Kidney epithelial cell (primary cell): ENCODE measurements at regions not wholly inside any gene's neighbourhood (a gene's known extent, or its start where the extent isn't known, plus 50 kb on each side); places are given as distances from the start of the nearest gene placed in this dataset.

Source experiments
- DNase-seq: peaks from one replicate; pipeline ENCODE4 v3.0.0-alpha.2; 2010; ENCODE audit warnings: low read depth
- H3K27me3 ChIP-seq: 2 replicates; pipeline ENCODE4 v1.6.0; 2011; ENCODE audit warnings: low read length; ENCODE audit not compliant: control insufficient read depth, insufficient read depth
- H3K36me3 ChIP-seq: 2 replicates; pipeline ENCODE4 v1.5.1; 2011; ENCODE audit warnings: low read length; ENCODE audit not compliant: control insufficient read depth, insufficient read depth
- H3K4me3 ChIP-seq: 2 replicates; pipeline ENCODE4 v1.5.1; 2011; ENCODE audit warnings: low read depth, mild to moderate bottlenecking, control low read depth, low read length
- TF ChIP-seq, protein P1 (sequence below): IDR thresholded peaks from 2 replicates; pipeline ENCODE4 v1.5.1; 2011; ENCODE audit warnings: mild to moderate bottlenecking, moderate library complexity, low read length, control low read depth, inconsistent platforms; ENCODE audit not compliant: insufficient read depth, poor library complexity, severe bottlenecking

DNA sequence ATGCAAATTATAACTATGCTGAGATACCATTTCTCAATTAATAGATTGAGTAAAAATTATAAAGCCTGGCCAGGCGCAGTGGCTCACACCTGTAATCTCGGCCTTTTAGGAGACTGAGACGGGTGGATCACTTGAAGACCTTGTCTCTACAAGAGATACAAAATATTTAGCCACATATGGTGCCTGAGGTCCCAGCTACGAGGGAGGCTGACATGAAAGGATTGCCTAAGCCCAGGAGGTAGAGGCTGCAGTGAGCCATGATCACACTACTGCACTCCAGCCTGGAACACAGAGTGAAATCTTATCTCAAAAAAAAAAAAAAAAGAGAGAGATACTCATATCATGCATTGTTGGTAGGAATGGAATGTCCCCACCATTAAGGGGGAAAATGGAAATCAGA is 142.4 kb downstream of the RCN1 start:
- Histone ChIP-seq H3K36me3 (no peaks in the 10 kb centered on the region), H3K27me3 (no peaks in the 10 kb centered on the region), H3K4me3 (no peak overlapping the region)
- no peak for DNase-seq
- TF ChIP-seq, protein P1, sequence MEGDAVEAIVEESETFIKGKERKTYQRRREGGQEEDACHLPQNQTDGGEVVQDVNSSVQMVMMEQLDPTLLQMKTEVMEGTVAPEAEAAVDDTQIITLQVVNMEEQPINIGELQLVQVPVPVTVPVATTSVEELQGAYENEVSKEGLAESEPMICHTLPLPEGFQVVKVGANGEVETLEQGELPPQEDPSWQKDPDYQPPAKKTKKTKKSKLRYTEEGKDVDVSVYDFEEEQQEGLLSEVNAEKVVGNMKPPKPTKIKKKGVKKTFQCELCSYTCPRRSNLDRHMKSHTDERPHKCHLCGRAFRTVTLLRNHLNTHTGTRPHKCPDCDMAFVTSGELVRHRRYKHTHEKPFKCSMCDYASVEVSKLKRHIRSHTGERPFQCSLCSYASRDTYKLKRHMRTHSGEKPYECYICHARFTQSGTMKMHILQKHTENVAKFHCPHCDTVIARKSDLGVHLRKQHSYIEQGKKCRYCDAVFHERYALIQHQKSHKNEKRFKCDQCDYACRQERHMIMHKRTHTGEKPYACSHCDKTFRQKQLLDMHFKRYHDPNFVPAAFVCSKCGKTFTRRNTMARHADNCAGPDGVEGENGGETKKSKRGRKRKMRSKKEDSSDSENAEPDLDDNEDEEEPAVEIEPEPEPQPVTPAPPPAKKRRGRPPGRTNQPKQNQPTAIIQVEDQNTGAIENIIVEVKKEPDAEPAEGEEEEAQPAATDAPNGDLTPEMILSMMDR = no peak

DNA sequence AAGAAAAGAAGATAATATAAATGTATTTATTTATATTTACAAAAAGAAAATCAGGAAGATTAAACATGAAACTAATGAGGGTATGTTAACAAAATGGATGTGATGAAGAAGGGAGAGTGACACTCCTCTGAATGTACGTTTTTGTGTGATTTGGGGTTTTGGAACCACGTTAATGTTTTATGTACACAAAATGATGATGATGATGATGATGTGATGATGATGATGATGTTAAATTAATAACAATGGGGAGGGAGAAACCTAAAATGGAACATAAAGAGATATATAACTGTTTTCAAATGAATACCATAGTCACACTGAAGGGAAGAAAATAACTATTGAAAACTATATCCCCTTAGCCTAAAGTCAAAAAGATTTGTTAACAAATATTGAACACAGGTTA is 143.1 kb downstream of the RCN1 start:
- TF ChIP-seq, protein P1 = no peak
- Histone ChIP-seq H3K27me3 (no peaks in the 10 kb centered on the region), H3K36me3 (no peaks in the 10 kb centered on the region), H3K4me3 (no peak overlapping the region)
- DNase-seq = no peak

DNA sequence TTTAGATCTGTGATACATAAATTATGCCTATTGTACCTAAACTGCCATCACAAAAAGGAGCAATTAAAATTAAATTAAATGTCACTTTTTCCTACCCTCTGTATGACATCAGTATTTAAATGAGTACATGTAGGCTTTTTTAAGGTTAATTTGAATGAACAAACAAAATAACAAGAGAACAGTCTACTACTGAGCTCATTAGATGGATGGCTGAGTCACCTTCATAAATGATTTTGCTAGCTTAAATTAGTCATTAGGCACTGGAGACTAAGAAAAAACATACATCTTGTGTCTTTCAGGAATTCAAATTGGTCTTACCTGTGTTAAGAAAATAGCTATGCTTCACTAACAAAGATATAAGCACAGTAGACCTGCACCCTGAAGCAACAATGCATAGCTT is 153.6 kb downstream of the RCN1 start:
- no peaks in the 10 kb centered on the region for H3K27me3 ChIP-seq
- no peaks in the 10 kb centered on the region for H3K36me3 ChIP-seq
- no peak for DNase-seq
- H3K4me3 ChIP-seq = no peak overlapping the region
- TF ChIP-seq, protein P1 = no peak

DNA sequence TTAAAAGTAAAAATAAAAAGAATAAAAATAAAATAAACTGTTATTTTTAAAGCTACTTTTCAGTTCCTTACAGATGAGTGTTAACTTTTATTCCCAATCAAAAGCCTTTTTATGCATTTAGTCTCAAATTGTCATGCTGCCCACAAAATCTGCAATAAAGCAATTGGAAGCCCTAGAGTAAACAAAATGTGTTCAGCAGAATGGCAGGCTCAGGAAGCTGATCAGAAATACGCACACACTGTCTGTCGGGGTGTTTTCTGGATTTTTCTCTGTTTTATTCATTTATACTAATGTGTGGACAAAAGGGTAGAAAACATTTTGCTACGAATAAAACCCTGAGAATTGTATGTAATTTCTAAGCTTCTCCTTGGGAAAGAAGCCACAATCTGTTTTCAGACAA is 162.8 kb downstream of the RCN1 start:
- Histone ChIP-seq H3K4me3 (no peak overlapping the region), H3K36me3 (no peaks in the 10 kb centered on the region), H3K27me3 (no peaks in the 10 kb centered on the region)
- TF ChIP-seq, protein P1 = no peak
- DNase-seq = no peak

DNA sequence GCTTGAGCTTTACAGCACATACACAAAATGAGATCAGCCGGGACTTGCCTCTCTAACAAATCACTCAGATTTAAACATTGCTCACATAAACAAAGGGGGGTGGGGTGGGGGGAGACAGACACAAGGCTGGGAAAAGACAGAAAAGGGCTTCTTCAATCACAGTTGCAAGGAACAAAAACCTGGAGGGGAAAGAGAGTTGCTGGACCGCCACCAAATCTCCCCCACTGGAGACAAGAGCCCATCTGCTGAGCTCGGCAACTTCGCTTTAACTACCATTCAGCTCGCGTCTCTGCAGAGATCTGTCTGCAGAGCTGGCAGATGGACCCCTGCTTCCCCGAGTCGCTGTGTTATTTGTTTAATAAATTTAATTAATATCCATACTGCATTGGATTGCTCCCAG is 165.0 kb downstream of the RCN1 start:
- TF ChIP-seq, protein P1 = no peak
- Histone ChIP-seq H3K4me3 (no peak overlapping the region), H3K27me3 (no peaks in the 10 kb centered on the region), H3K36me3 (no peaks in the 10 kb centered on the region)
- no peak for DNase-seq

DNA sequence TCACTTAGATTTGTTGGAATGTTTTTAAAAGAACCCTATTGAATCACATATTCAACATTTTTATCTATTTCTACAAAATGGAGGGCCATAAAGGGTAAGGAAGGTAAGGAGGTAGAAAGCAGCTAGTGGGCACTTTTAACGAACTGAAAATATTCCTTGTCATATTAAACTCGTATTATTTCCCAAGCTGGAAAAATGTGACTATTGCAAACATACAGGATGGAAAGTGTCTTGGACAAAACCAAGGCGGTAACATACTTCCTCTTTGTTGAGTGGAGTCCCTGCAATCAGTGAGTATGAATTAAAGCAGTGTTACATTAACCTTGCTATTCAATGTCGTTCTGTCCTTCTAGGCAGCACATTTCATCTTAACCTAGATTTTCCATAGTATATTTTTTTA is 165.6 kb downstream of the RCN1 start:
- TF ChIP-seq, protein P1 = no peak
- no peak overlapping the region for H3K4me3 ChIP-seq
- DNase-seq = no peak
- H3K36me3 ChIP-seq = no peaks in the 10 kb centered on the region
- H3K27me3 ChIP-seq = no peaks in the 10 kb centered on the region
